Karpas-422 (cell line): ENCODE measurements at regions not wholly inside any gene's neighbourhood (a gene's known extent, or its start where the extent isn't known, plus 50 kb on each side); places are given as distances from the start of the nearest gene placed in this dataset.
"Not testable (repeated sequence)": the region's sequence is repeated elsewhere in the genome, so short reads cannot be mapped to it uniquely, and the experiment has no call there.

Experiments
- DNase-seq: peaks from one replicate; pipeline ENCODE4 v3.0.0-alpha.2; 2015
- H2AFZ ChIP-seq: fragments of 200-600 bp; sonication (generic); 2 replicates; pipeline ENCODE4 v1.6.1; 2014; ENCODE audit warnings: antibody characterized with exemption, low read length, mixed read lengths
- H3K27ac ChIP-seq: fragments of 200-600 bp; sonication (generic); 2 replicates; pipeline ENCODE4 v1.5.1; 2014; ENCODE audit warnings: mild to moderate bottlenecking, low read length, moderate library complexity
- H3K27me3 ChIP-seq: fragments of 200-600 bp; sonication (generic); 2 replicates; pipeline ENCODE4 v1.6.1; 2014; ENCODE audit warnings: low read length, mixed read lengths
- H3K36me3 ChIP-seq: fragments of 200-600 bp; sonication (generic); 2 replicates; pipeline ENCODE4 v1.6.1; 2014; ENCODE audit warnings: low read length, mixed read lengths; ENCODE audit not compliant: insufficient read depth
- H3K4me1 ChIP-seq: fragments of 200-600 bp; sonication (generic); 2 replicates; pipeline ENCODE4 v1.6.1; 2014; ENCODE audit warnings: mild to moderate bottlenecking, low read length, mixed read lengths
- H3K4me2 ChIP-seq: fragments of 200-600 bp; sonication (generic); 2 replicates; pipeline ENCODE4 v1.6.1; 2014; ENCODE audit warnings: low read length, low read depth, mild to moderate bottlenecking; ENCODE audit not compliant: poor library complexity, severe bottlenecking
- H3K4me3 ChIP-seq: fragments of 200-600 bp; sonication (generic); 2 replicates; pipeline ENCODE4 v1.5.1; 2014; ENCODE audit warnings: mild to moderate bottlenecking, antibody characterized with exemption, low read length, mixed read lengths
- H3K79me2 ChIP-seq: fragments of 200-600 bp; sonication (generic); 2 replicates; pipeline ENCODE4 v1.6.1; 2014; ENCODE audit warnings: mild to moderate bottlenecking, low read length, mixed read lengths
- H3K9ac ChIP-seq: fragments of 200-600 bp; sonication (generic); 2 replicates; pipeline ENCODE4 v1.6.0; 2014; ENCODE audit warnings: low read length
- H3K9me2 ChIP-seq: fragments of 200-600 bp; sonication (generic), shearing (Covaris generic); replicated peaks from 2 replicates; pipeline ENCODE4 v1.6.0; 2014; ENCODE audit warnings: mild to moderate bottlenecking, low read length, moderate library complexity; ENCODE audit not compliant: insufficient read depth
- H3K9me3 ChIP-seq: fragments of 300-700, 200-600 bp; sonication (generic); 2 replicates; pipeline ENCODE4 v1.6.1; 2014; ENCODE audit warnings: low read length, mixed read lengths
- H4K20me1 ChIP-seq: fragments of 200-600 bp; sonication (generic); 2 replicates; pipeline ENCODE4 v1.6.1; 2014; ENCODE audit warnings: mild to moderate bottlenecking, antibody characterized with exemption, low read length, low read depth; ENCODE audit not compliant: insufficient read depth

DNA sequence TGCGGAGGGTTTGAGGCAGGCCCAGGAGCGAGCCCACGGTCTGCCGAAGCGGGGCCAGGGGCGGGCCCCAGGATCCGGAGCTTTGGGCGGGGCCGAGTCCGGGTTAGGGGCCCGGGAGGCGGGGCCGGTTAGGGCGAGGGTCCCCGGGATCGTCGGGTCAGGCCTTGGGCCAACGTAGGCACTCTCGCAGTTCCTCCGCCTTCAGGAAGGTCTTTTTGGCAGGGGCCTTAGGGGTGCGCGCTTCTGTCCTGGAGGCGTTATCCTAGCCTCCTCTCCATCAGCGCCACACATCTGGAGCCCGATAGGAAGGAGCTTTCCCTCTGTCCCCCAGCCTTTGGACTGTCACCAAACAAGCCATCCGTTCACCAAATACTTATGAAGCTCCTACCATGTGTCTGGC is 131.8 kb upstream of the ALDH3B2 start:
- H3K27me3 ChIP-seq, H2AFZ ChIP-seq, H4K20me1 ChIP-seq, H3K9me2 ChIP-seq, H3K27ac ChIP-seq, DNase-seq, H3K36me3 ChIP-seq, H3K9me3 ChIP-seq, H3K79me2 ChIP-seq: not testable (repeated sequence)
- Histone ChIP-seq H3K4me1 (peaks cover 12% of the 10 kb centered on the region), H3K4me3 (peak overlapping the region; percentile 59), H3K9ac (peak overlapping the region; percentile 44; the same call in 1 of the 2 replicates), H3K4me2 (peak overlapping the region; percentile 59)

DNA sequence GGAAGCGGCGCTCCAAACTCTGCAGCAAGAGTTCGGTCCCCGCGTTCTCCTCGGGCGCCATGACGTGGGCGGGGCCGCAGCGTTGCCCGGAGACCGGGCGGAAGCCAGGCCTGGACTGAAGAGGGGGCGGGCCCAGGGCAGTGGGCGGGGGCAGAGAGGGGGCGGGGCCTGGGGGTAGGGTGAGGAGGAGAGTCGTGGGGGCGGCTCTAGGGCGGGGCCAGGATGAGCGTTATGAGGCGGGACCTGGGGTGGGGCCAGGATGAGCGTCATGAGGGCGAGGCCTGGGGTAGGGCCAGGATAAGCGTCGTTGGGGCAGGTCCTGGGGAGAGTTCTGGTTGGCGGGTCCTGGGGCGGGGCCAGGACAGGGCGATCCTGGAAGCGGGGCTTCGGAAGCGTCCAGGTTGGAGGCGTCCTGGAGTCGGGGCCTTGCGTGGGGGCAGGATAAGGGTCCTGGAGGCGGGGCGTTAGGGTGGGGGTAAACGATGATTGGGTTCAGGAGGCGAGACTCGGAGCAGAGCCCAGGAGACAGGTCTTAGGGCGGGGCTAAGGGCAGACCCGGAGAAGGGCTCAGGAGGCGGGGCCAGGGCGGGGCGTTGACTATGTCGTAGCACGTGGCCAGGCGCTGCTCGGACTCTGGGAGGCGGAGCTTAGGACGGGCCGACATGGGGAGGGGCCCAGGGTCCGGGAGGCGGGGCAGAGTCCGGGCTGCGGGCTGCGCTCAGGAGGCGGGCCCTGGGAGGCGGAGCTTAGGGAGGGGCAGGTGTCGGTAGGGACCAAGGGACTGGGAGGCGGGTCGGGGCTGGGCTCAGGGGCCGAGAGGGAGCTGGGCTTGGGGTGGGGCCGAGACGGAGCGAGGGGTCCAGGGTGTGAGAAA is 131.1 kb upstream of the ALDH3B2 start:
- H3K4me2 ChIP-seq = peak overlapping the region; percentile 91
- H3K79me2 ChIP-seq, H3K9me3 ChIP-seq, H3K27ac ChIP-seq, H3K27me3 ChIP-seq, H3K9me2 ChIP-seq, H2AFZ ChIP-seq, H4K20me1 ChIP-seq, H3K36me3 ChIP-seq: not testable (repeated sequence)
- peak overlapping the region; percentile 84 for H3K9ac ChIP-seq
- peak; percentile 97 for DNase-seq
- peak overlapping the region; percentile 83 for H3K4me3 ChIP-seq
- peaks cover 12% of the 10 kb centered on the region for H3K4me1 ChIP-seq

DNA sequence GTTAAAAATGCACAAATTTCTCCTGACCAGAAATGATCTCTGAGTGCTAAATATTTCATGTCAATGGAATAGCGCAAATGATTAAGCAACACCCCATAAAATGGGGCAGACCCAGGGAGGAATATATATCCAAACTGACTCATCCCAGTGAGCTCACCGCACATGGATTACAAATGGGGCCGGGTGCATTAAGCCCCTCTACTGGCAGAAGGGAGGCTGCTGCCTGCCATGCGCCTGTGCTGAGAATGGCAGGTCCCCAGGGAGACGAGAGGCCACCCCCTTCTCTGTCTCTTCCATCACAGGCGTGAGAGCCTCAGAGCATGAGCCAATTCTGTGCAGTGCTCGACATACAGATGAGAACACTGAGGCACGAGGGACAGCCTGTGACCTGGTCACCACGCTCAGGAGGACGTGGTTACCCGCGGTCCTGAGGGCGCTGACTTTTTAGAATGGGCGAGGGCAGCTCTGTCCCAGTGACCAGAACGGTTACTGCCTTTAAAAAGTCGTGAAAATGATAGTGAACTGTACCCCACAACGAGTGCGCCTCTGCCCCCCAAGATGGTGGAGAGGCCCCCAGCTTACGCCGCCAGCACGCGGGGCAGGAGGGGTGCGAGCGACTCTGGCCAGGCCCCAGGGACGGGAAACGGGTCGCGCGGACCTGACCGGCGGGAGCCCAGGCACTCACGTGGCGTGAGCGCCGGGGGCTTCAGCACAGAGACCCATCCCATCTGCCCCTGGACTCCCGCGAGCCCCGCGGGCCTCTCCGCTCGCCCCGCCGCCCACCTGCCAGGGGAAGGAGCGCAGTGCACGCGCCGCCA is 130.2 kb upstream of the ALDH3B2 start:
- peak overlapping the region; percentile 84 for H3K9ac ChIP-seq
- peak overlapping the region; percentile 91 for H3K4me2 ChIP-seq
- H4K20me1 ChIP-seq, H3K27ac ChIP-seq, H3K36me3 ChIP-seq, H3K9me2 ChIP-seq, H3K79me2 ChIP-seq, H3K27me3 ChIP-seq, H2AFZ ChIP-seq, H3K9me3 ChIP-seq: not testable (repeated sequence)
- DNase-seq = peak; percentile 65
- H3K4me3 ChIP-seq = peak overlapping the region; percentile 83
- peaks cover 12% of the 10 kb centered on the region for H3K4me1 ChIP-seq

DNA sequence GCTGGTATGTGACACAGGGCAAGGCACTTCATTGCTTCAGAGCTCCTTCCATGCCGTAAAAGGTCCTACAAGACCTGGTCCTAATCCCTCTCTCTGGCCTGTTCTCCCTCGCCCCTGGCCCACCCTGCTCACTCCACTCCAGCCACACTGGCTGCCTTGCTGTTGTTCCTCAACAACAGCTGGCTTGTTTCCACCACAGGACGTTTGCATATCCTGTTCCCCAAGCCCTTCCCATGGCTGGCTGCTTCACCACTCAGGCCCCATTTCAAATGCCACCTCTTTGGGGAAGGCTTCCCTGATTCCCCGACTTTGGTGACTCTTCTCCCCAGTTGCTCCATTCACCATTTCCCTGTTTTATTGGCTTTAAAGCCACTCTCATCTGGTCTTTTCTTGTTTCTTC is 129.1 kb upstream of the ALDH3B2 start:
- H3K27me3 ChIP-seq, H2AFZ ChIP-seq, H3K9me3 ChIP-seq, H3K4me3 ChIP-seq, DNase-seq, H3K9me2 ChIP-seq, H3K79me2 ChIP-seq, H3K9ac ChIP-seq, H3K36me3 ChIP-seq, H3K27ac ChIP-seq, H4K20me1 ChIP-seq, H3K4me2 ChIP-seq: not testable (repeated sequence)
- peaks cover 12% of the 10 kb centered on the region for H3K4me1 ChIP-seq

DNA sequence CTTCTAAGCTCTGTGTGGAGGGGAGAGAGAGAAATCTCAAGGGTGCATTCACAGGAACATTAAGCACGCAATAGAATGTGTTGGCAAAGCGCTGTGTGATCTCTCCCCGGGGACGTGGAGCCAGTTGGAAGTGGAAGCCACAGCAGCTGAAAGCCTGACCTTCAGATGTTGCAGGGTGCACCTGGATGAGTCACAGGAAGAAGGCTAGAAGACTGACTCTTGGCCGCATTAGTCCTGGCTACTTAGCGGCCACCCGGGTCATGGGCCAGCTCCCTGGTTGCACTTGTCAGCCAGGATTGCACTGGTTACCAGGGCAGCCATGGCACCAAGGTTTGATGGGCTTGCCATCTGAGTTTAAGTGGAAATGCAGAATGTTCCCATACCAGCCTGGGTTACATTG is 128.6 kb upstream of the ALDH3B2 start:
- H3K9me3 ChIP-seq, H3K4me3 ChIP-seq, H3K4me2 ChIP-seq, DNase-seq, H3K36me3 ChIP-seq, H3K27ac ChIP-seq, H3K9me2 ChIP-seq, H4K20me1 ChIP-seq, H3K9ac ChIP-seq, H2AFZ ChIP-seq, H3K79me2 ChIP-seq, H3K27me3 ChIP-seq: not testable (repeated sequence)
- H3K4me1 ChIP-seq = peaks cover 12% of the 10 kb centered on the region

DNA sequence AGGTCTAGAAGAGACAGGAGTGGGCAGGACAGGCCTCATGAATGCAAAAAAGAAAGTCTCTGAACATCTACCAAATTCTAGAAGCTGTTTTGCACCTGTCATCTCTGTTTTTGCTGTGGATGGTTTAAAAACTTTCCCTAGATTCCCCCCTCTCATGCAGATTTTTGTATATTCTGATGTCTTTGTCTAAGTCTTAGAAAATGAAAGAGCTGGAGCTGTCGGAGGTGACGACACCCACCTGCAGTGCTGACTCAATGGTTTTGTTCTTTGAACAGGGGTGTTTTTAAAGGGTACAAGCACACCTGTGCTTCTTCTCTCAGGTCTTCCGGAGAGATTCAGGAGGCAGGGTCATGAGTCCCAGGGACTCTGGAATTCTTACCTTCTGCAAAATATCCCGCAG is 128.2 kb upstream of the ALDH3B2 start:
- not testable (repeated sequence) for H3K27me3 ChIP-seq, H3K79me2 ChIP-seq, H4K20me1 ChIP-seq, H3K9ac ChIP-seq, H3K27ac ChIP-seq, H3K9me2 ChIP-seq, DNase-seq, H3K36me3 ChIP-seq, H3K4me2 ChIP-seq, H2AFZ ChIP-seq, H3K9me3 ChIP-seq, H3K4me3 ChIP-seq
- peaks cover 12% of the 10 kb centered on the region for H3K4me1 ChIP-seq

DNA sequence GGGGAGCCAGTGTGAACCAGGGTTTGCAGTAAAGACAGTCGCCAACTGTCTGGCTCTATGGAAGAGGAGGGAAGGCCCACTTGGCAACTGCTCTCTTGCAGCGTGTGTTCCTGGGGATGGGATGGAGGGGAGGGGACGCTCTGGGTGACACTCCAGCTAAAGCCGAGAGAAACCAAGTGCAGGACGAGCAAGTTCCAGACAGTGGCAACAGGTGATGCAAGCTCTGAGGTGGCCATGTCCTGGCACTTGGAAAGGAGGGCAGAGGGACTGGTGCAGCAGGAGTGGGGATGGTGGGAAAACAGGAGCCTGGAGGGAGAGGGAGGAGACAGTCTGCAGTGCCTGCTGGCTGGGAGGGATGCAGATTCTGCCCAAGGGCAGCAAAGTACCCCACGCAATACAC is 127.0 kb upstream of the ALDH3B2 start:
- H2AFZ ChIP-seq, H3K9me3 ChIP-seq, H3K36me3 ChIP-seq, H3K4me2 ChIP-seq, H3K9ac ChIP-seq, H3K27me3 ChIP-seq, H4K20me1 ChIP-seq, H3K9me2 ChIP-seq, H3K4me3 ChIP-seq, H3K27ac ChIP-seq, DNase-seq, H3K79me2 ChIP-seq: not testable (repeated sequence)
- peaks cover 11% of the 10 kb centered on the region for H3K4me1 ChIP-seq

DNA sequence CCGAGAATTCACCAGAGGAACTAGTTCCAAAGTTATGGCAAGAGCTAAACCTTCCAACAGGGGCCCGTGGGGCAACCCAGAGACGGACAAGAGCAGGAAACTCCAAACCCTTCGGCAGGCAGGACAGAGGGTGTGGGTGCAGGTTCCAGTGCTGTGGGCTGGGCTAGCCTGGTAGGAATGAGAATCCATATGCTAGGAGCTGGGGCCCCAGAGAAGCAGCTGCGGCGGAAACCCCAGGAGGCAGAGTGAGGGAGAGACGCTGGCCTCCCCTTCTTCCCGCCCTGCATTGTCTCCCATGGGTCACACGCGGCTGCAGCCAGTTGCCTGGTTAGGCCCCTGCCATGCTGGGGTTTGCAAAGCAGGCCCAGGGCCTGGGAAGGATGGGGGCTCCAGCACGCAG is 126.2 kb upstream of the ALDH3B2 start:
- not testable (repeated sequence) for H3K9me2 ChIP-seq, H3K4me1 ChIP-seq, H3K4me2 ChIP-seq, H3K79me2 ChIP-seq, H2AFZ ChIP-seq, H3K27me3 ChIP-seq, H3K36me3 ChIP-seq, H4K20me1 ChIP-seq, H3K27ac ChIP-seq, H3K9ac ChIP-seq, H3K4me3 ChIP-seq, DNase-seq, H3K9me3 ChIP-seq
